ENCODE measurements at regions not wholly inside any gene's neighbourhood (a gene's known extent, or its start where the extent isn't known, plus 50 kb on each side); places are given as distances from the start of the nearest gene placed in this dataset.

DNA sequence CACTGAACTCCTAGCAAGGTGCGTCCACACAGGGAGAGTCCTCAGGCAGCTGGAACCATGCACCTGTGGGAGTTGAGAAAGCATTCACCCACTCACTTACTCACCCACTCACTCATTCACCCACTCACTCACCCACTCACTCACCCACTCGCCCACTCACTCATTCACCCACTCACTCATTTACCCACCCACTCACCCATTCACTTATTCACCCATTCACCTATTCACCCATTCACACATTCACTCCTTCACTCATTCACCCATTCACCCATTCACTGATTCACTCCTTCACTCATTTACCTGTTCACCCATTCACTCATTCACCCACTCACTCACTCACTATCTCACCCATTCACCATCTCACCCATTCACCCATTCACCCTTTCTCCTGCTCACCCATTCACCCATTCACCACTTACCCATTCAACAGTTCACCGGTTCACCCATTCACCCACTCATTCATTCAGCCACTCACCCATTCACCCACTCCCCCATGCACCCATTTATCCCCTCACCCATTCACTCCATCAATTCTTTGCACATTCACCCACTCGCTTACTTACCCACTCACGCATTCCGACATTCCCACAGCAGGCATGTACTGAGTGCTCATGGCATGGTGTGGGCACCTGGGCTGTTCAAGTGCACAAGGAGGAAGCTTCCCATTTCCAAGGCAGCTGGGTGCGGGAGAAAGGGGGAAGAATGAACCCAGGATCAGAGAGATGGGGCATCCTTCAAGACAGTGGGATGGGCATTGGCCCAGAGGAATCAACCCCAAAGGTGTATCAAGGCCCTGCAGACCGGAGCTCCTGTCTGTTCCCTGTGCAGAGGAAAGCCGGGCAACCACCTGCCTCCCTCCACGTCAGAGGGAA lies 135.2 kb upstream of the C14orf180 start:
- DNase-seq, result no peak

DNA sequence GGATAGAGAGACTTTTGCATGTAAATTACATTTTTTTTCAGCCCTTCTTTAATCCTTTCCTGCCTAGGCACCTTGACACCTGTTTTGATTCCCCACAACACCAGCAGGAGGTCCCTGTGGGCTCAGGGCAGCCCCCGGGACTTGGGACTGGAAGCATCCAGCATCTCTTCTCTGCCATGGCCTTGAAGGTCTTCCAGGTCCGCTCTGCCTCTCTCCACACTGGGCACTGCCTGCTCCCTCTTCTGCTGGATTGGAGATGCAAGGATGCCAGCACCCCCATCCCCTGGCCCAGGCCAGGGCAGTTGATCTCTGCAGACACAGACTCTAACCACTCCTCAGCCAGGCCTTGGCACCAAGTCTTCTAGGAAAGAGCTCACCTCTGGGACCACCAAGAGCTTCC lies 134.5 kb upstream of the C14orf180 start:
- DNase-seq, result no peak

DNA sequence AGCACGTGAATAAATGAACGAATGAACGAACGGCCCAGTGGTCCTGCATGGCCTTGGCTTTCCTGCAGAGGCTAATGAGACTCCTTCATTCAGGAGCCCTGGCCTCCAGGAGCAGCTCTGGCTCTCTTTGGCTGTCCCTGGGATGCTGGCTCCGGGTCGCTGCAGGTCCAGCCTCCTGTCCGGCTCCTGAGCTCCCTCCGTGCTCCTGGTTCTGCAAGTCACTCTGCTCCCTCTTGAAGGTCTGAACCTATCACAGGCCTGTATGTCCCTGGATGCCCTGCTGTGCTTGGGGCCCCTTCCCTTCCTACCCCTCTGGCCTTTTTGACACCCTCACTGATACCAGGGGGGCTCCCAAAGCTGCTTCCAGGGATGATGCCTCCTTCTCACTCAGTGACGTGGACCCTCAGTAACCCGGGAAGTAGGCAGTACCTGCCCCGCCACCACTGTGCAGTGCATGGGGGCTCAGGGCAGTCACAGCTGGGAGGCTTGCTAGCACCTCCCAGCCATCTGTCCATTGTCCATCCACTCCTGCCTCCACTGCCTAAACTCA lies 133.7 kb upstream of the C14orf180 start:
- DNase-seq, result no peak

- DNase-seq, result no peak
Observed at GRCh38 chr14:104446611-104447010, 133.0 kb upstream of the C14orf180 start.

DNA sequence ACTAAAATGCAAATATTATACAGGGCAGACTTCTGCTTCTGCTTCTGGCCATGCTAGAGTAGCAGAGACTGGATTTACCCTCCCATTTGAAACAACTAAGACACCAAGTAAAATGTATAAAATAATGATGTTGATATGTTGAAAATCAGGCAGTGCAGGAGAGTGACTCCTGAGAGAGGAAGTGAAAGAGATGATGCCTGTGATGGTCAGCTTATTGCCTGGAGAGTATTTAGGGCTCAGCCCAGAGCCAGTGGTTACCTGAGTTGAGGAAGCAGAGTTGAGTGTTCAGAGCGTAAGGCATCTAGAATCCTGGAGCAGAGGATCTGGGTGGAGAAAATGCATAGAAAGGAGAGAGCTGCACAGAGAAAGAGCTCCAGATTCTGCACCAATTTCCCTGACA lies 131.8 kb upstream of the C14orf180 start:
- DNase-seq, result no peak

DNA sequence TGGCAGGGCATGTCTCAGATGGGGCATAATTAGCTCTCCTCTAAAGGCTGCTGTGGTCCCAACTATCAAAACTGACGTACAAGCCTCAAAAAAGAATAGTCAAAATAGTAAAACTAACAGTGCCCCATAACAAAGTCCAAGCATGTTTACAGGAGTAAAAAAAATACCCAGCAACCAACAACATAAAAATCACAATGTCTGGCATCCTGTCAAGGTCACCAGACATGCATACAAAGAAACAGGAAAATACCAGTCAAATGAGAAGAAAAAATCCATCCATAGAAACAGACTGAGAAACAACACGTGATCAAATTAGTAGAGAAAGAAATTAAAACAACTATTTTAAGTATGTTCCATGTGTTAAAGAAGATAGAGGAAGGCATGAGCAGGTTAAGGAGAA lies 131.2 kb upstream of the C14orf180 start:
- DNase-seq, result no peak

DNA sequence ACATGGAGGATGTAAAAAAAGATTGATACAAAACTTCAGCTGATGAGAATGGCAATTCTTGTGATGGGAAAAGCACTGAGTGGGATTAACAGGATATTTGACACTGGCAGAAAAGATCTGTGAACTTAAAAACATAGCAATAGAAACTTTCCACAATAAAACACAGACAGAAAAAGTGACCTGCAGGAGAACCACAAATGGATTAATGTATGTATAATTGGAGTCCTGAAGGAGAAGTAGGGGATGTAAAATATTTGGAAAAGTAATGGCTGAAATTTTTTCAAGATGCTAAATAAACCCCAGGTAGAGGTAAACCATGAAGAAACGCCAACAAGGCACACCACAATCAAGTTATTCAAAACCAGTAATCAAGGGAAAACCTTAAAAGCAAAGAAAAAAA lies 130.8 kb upstream of the C14orf180 start:
- no peak for DNase-seq

- DNase-seq, result no peak
Observed at GRCh38 chr14:104450811-104451401, 128.7 kb upstream of the C14orf180 start.

GRCh38 chr14:104451474-104451873 lies 128.1 kb upstream of the C14orf180 start:
- no peak for DNase-seq

DNA sequence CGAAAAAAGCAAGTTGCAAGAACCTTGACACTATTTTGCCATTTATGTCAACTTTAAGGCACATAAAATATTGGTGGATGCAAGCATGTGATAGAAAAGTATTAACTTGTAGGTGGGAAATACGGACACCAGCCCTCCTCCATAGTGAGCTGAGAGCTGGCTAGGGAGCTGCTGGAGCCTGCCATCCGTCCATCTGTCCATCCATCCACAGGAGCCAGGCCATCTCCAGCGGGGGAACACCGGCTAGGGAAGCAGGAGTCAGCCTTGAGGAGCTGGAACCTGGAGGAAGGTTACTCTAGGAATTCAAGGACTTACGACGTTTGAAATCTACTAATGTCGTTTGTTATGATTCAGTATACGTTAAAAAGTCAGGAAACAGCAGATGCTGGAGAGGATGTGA lies 120.7 kb upstream of the C14orf180 start:
- no peak for DNase-seq

- no peak for DNase-seq
Observed at GRCh38 chr14:104460791-104461651, 118.5 kb upstream of the C14orf180 start.

GRCh38 chr14:104461676-104462449 lies 117.7 kb upstream of the C14orf180 start:
- DNase-seq, result no peak

- no peak for DNase-seq
Observed at GRCh38 chr14:104462651-104463630, 116.6 kb upstream of the C14orf180 start.

DNA sequence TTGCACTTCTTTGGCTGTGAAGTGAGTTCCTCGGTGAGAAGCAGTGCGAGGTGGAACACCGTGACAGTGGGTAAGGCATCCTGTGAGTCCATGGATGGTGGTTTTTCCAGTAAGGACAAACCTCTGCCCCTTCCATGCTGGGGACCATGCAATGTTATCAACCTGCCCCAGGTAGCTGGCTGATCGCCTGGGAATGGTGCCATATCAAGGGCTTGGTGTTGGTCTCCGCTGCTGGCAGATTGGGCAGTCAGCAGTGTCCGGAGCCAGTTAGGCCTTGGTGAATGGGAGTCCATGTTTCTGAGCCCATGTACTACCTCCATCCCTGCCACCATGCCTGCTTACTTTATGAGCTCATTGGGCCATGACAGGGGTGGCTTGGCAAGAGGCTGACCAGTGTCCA lies 114.7 kb upstream of the C14orf180 start:
- no peak for DNase-seq

- no peak for DNase-seq
Observed at GRCh38 chr14:104465482-104466390, 113.8 kb upstream of the C14orf180 start.

DNA sequence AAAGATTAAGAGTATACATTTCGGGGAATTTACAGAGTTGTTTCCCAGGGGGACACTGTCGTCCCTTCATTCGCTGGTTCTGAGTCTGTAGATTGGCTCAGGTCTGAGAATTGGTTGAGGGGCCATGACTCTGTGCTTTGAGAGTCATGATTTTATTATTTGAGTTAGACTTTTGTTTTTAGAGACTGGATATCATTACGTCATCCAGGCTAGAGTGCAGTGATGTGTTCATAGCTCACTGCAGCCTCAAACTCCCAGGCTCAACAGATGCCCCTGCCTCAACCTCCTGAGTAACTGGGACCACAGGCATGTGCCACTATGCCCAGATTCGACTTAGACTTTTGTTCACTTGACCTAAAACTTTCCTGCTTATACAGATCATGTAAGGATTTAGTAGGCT lies 112.3 kb upstream of the C14orf180 start:
- DNase-seq, result no peak

GRCh38 chr14:104467641-104468040 lies 111.9 kb upstream of the C14orf180 start:
- no peak for DNase-seq

DNA sequence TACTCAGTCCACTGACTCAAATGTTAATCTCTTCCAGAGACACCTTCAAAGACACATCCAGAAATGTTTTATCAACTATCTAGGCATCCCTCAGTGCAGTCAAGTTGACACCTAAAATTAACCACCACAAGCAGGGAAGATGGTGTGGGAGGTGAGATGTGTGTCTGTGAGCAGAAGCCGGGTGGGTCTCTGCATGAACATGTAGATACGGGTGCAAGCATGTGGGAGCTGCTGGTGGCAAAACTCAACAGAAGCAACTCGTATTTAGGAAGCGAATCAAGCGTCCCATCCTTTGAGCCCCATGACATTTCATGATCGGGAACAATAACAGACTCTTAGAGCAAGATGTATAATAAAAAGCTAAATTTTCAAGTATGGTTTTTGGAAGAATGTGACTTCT lies 110.0 kb upstream of the C14orf180 start:
- no peak for DNase-seq

DNA sequence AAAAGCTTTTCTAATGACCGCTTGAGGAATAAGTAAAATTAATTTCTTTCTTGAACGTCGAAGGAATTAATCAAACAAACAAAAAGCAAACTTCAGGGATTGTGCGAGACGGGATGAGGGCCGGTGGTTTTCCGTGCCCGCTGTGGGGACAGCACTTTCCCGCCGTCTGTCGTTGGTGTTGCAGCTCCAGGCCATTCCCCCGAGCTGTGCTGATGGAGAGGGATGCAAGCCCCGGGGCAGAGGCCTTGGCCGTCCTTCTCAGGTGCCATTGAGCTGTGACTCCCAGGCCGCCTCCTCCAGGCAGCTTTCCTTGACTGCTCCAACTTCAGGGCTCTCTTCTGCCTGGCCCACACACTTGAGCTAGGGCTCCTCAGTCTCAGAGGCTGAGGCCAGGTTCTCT lies 109.0 kb upstream of the C14orf180 start:
- DNase-seq, result no peak

GRCh38 chr14:104471114-104471513 lies 108.5 kb upstream of the C14orf180 start:
- no peak for DNase-seq
